HFF-Myc (cell line): ENCODE measurements at regions not wholly inside any gene's neighbourhood (a gene's known extent, or its start where the extent isn't known, plus 50 kb on each side); places are given as distances from the start of the nearest gene placed in this dataset.

ENCODE experiments used
- DNase-seq: peaks from one replicate; pipeline ENCODE4 v3.0.0-alpha.2; 2011; ENCODE audit warnings: low read depth; ENCODE audit errors: extremely low read depth
- H3K4me3 ChIP-seq: replicated peaks from 2 replicates; pipeline ENCODE4 v1.5.1; 2011; ENCODE audit warnings: low read depth, mild to moderate bottlenecking, control low read depth, low read length
- CTCF ChIP-seq: IDR thresholded peaks from 2 replicates; pipeline ENCODE4 v1.5.1; 2012; ENCODE audit warnings: mild to moderate bottlenecking, low read depth, low read length, control low read depth; ENCODE audit errors: missing control alignments

GRCh38 chr7:117997862-117998825, 124.9 kb upstream of the CTTNBP2 start:
- no peak for TF ChIP-seq CTCF
- H3K4me3 ChIP-seq, result no peak overlapping the region
- DNase-seq, result no peak

GRCh38 chr7:118000480-118001202, 127.4 kb upstream of the CTTNBP2 start:
- no peak overlapping the region for H3K4me3 ChIP-seq
- TF ChIP-seq CTCF, result no peak

GRCh38 chr7:118003476-118003875, 130.2 kb upstream of the CTTNBP2 start:
- no peak for TF ChIP-seq CTCF
- H3K4me3 ChIP-seq, result no peak overlapping the region
- no peak for DNase-seq

More at GRCh38 chr7:118000480-118001202, 127.4 kb upstream of the CTTNBP2 start:
- DNase-seq, result no peak

- H3K4me3 ChIP-seq, result no peak overlapping the region
- no peak for DNase-seq
- no peak for TF ChIP-seq CTCF
These were observed 131.8 kb upstream of the CTTNBP2 start for GRCh38 chr7:118005026-118005425.

GRCh38 chr7:118006979-118007378, 133.7 kb upstream of the CTTNBP2 start:
- H3K4me3 ChIP-seq, result no peak overlapping the region
- no peak for DNase-seq
- TF ChIP-seq CTCF, result no peak

- no peak overlapping the region for H3K4me3 ChIP-seq
- no peak for DNase-seq
- TF ChIP-seq CTCF, result no peak
These were observed 136.2 kb upstream of the CTTNBP2 start for GRCh38 chr7:118009419-118009818.
